ENCODE measurements at regions not wholly inside any gene's neighbourhood (a gene's known extent, or its start where the extent isn't known, plus 50 kb on each side); places are given as distances from the start of the nearest gene placed in this dataset.

DNA sequence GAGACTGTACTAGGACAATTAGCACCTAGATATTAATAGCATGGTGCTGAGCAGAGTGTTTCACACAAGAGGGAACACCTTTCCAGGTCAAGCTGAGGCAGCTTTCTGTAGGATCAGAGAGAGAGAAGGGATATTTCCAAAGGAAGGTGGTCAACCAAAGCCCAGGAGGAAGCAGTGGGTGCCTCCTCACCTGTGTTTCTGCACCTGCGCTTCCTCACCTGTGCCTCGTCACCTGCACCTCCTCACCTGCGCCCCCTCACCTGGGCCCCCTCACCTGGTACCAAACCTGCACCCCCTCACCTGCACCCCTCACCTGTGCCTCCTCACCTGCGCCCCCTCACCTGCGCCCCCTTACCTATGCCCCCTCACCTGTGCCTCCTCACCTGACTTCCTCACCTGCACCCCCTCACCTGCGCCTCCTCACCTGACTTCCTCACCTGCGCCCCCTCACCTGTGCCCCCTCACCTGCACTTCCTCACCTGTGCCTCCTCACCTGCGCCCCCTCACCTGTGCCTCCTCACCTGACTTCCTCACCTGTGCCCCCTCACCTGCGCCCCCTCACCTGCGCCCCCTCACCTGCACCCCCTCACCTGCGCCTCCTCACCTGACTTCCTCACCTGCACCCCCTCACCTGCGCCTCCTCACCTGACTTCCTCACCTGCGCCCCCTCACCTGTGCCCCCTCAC, 67.9 kb downstream of the TTLL2 start:
- H3K9me3 ChIP-seq (ENCODE audit: control insufficient read depth in 2 of 2, insufficient read depth in 1 of 2, low read length in 1 of 2): no peaks in the 10 kb centered on the region
- H3K36me3 ChIP-seq (ENCODE audit: control insufficient read depth in 2 of 2, insufficient read depth in 2 of 2, low read length in 1 of 2): no peaks in the 10 kb centered on the region
- no peaks in the 10 kb centered on the region for H3K27me3 ChIP-seq (ENCODE audit: control insufficient read depth in 2 of 2, insufficient read depth in 1 of 2, low read length in 1 of 2)
- 89% methylated on average over 13 of the region's 13 CpGs for WGBS
- DNase-seq (ENCODE audit: low read depth in 6 of 9, low spot score in 9 of 9): no peak
- H3K27ac ChIP-seq (ENCODE audit: low read depth in 1 of 2, low read length in 1 of 2): no peak overlapping the region
- no peaks in the 10 kb centered on the region for H3K4me1 ChIP-seq (ENCODE audit: control insufficient read depth in 2 of 2, insufficient read depth in 2 of 2, low read length in 2 of 2)
- H3K4me3 ChIP-seq (ENCODE audit: low read length in 2 of 2): no peak overlapping the region

DNA sequence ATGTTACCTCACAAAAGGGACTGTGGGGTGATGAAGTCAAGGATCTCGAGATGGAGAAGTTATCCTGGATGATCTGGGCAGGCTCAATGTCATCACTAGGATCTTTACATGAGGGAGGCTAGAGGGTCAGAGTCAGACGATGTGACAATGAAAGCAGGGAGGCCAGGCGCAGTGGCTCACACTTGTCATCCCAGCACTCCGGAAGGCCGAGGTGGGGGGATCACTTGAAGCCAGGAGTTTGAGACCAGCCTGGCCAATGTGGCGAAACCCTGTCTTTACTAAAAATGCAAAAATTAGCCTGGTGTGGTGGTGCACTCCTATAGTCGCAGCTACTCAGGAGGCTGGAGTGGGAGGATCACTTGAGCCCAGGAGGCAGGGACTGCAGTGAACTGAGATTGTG, 68.8 kb downstream of the TTLL2 start:
- no peak for DNase-seq (ENCODE audit: low read depth in 6 of 9, low spot score in 9 of 9)
- Histone ChIP-seq H3K4me1 (ENCODE audit: control insufficient read depth in 2 of 2, insufficient read depth in 2 of 2, low read length in 2 of 2) (no peaks in the 10 kb centered on the region), H3K27me3 (ENCODE audit: control insufficient read depth in 2 of 2, insufficient read depth in 1 of 2, low read length in 1 of 2) (no peaks in the 10 kb centered on the region), H3K36me3 (ENCODE audit: control insufficient read depth in 2 of 2, insufficient read depth in 2 of 2, low read length in 1 of 2) (no peaks in the 10 kb centered on the region), H3K27ac (ENCODE audit: low read depth in 1 of 2, low read length in 1 of 2) (no peak overlapping the region), H3K4me3 (ENCODE audit: low read length in 2 of 2) (no peak overlapping the region), H3K9me3 (ENCODE audit: control insufficient read depth in 2 of 2, insufficient read depth in 1 of 2, low read length in 1 of 2) (no peaks in the 10 kb centered on the region)
- WGBS: 95% methylated on average over 7 of the region's 7 CpGs

DNA sequence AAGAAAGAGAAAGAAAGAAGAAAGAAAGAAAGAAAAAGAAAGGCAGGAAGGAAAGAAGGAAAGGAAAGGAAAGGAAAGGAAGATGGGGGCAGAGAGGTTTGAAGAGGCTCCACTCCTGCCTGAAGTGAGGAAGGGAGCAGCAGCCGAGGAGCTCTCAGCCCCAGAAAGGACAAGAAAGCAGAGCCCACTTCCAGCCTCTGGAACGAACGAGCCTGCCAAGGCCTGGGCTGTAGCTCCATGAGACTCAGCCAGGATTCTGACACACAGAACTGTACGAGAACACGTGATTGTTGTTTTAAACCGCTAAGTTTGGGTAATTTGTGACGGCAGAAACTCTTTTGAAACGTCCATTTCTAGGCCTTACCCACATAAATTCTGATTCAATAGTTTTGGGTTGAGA, 69.5 kb downstream of the TTLL2 start:
- Histone ChIP-seq H3K27me3 (ENCODE audit: control insufficient read depth in 2 of 2, insufficient read depth in 1 of 2, low read length in 1 of 2) (no peaks in the 10 kb centered on the region), H3K4me3 (ENCODE audit: low read length in 2 of 2) (no peak overlapping the region), H3K27ac (ENCODE audit: low read depth in 1 of 2, low read length in 1 of 2) (no peak overlapping the region), H3K9me3 (ENCODE audit: control insufficient read depth in 2 of 2, insufficient read depth in 1 of 2, low read length in 1 of 2) (no peaks in the 10 kb centered on the region), H3K4me1 (ENCODE audit: control insufficient read depth in 2 of 2, insufficient read depth in 2 of 2, low read length in 2 of 2) (no peaks in the 10 kb centered on the region), H3K36me3 (ENCODE audit: control insufficient read depth in 2 of 2, insufficient read depth in 2 of 2, low read length in 1 of 2) (no peaks in the 10 kb centered on the region)
- WGBS: 89% methylated on average over 8 of the region's 8 CpGs
- no peak for DNase-seq (ENCODE audit: low read depth in 6 of 9, low spot score in 9 of 9)

DNA sequence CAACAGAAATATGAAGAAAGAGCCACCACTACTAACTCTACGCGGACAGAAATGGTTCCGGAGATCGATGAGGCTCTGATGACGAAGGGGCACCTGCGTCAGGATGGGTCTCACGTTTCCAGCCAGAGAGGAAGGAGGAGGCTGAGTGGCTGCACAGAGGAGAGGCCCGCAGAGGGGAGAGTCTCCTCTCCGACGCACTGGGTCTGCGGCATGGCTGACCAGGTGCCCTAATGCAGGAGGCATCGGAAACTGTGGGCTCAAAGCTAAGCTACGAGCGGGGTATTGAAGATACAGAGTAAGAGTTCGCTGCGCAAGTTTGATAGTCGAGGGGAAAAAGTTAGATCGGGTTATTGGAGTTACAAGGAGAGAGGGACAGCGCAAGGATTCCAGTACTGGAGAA, 69.9 kb downstream of the TTLL2 start:
- WGBS: 96% methylated on average over 19 of the region's 19 CpGs
- Histone ChIP-seq H3K4me3 (ENCODE audit: low read length in 2 of 2) (no peak overlapping the region), H3K27ac (ENCODE audit: low read depth in 1 of 2, low read length in 1 of 2) (no peak overlapping the region), H3K9me3 (ENCODE audit: control insufficient read depth in 2 of 2, insufficient read depth in 1 of 2, low read length in 1 of 2) (no peaks in the 10 kb centered on the region), H3K36me3 (ENCODE audit: control insufficient read depth in 2 of 2, insufficient read depth in 2 of 2, low read length in 1 of 2) (no peaks in the 10 kb centered on the region), H3K27me3 (ENCODE audit: control insufficient read depth in 2 of 2, insufficient read depth in 1 of 2, low read length in 1 of 2) (no peaks in the 10 kb centered on the region), H3K4me1 (ENCODE audit: control insufficient read depth in 2 of 2, insufficient read depth in 2 of 2, low read length in 2 of 2) (no peaks in the 10 kb centered on the region)
- DNase-seq (ENCODE audit: low read depth in 6 of 9, low spot score in 9 of 9): no peak

DNA sequence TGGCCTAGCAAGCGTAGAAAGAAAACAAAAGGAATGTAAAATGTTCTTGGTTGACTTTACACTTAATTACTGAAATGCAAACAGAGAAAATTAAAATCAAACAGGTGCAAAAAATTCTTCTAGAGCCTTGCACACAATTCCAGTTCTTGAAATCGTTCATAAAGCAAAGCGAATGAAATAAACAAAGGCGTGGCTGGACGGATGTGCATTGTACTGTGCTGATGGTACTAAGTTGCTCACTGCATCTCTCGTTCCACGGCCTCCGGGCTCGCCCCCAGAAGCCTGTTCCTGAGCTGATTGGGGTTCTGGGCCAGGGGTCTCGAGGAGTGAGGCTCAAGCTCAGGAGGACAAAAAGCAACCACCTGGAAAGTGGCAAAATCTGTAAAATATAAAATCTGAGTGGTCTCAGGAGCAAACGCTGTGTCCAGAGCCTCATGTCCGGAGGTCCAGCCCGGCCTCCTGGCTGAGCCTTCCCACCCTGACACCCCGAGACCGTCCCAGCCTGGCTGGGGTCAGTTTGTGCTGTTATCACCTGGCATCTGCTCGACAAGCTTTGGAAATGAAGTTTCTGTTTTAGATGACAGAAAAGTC, 71.3 kb downstream of the TTLL2 start:
- peaks cover 0 to 2% of the 10 kb centered on the region in 2 donors for H3K27me3 ChIP-seq (ENCODE audit: control insufficient read depth in 2 of 2, insufficient read depth in 1 of 2, low read length in 1 of 2)
- WGBS: 91% methylated on average over 16 of the region's 16 CpGs
- no peaks in the 10 kb centered on the region for H3K9me3 ChIP-seq (ENCODE audit: control insufficient read depth in 2 of 2, insufficient read depth in 1 of 2, low read length in 1 of 2)
- no peaks in the 10 kb centered on the region for H3K36me3 ChIP-seq (ENCODE audit: control insufficient read depth in 2 of 2, insufficient read depth in 2 of 2, low read length in 1 of 2)
- H3K4me1 ChIP-seq (ENCODE audit: control insufficient read depth in 2 of 2, insufficient read depth in 2 of 2, low read length in 2 of 2): no peaks in the 10 kb centered on the region
- DNase-seq (ENCODE audit: low read depth in 6 of 9, low spot score in 9 of 9): no peak
- no peak overlapping the region for H3K4me3 ChIP-seq (ENCODE audit: low read length in 2 of 2)
- no peak overlapping the region for H3K27ac ChIP-seq (ENCODE audit: low read depth in 1 of 2, low read length in 1 of 2)

DNA sequence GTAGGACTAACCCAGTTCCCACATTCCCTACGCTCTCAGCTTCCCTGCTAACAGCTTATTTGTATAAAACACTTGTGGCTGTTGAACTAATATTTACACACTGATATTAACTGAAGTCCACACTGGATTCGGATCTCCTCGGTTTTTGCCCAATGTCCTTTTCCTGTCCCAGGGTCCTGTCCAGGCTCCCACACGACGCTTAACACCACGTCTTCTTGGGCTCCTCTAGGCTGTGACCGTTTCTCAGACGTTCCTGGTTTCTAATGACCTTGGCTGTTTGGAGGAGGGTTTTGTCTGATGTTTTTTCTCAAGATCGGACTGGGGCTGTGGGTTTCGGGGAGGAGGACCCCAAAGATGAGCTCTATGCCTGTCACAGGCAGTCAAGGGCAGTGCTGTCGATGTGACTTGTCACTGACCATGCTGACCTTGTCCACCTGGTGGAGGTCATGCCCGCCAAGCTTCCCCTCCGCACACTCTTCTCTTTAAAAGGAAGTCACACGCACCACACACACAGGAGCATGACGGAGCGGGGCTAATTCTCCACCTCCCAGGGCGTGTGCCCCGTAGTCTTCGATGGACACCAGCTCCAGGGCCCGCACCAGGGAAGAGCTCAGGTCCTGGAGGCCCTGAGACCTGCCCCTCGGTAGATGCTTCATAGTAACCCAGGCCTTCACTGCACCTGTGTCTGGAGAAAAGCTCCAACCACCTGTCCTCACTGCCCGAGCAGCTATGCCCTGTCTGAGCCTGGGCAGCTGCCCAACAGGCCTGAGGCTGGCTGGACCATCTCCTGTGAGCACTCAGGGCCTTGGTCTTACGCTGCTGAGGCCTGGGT, 72.0 kb downstream of the TTLL2 start:
- no peak for DNase-seq (ENCODE audit: low read depth in 6 of 9, low spot score in 9 of 9)
- H3K9me3 ChIP-seq (ENCODE audit: control insufficient read depth in 2 of 2, insufficient read depth in 1 of 2, low read length in 1 of 2): no peaks in the 10 kb centered on the region
- H3K4me3 ChIP-seq (ENCODE audit: low read length in 2 of 2): no peak overlapping the region
- H3K4me1 ChIP-seq (ENCODE audit: control insufficient read depth in 2 of 2, insufficient read depth in 2 of 2, low read length in 2 of 2): no peaks in the 10 kb centered on the region
- no peaks in the 10 kb centered on the region for H3K36me3 ChIP-seq (ENCODE audit: control insufficient read depth in 2 of 2, insufficient read depth in 2 of 2, low read length in 1 of 2)
- peaks cover 0 to 2% of the 10 kb centered on the region in 2 donors for H3K27me3 ChIP-seq (ENCODE audit: control insufficient read depth in 2 of 2, insufficient read depth in 1 of 2, low read length in 1 of 2)
- 93% methylated on average over 23 of the region's 23 CpGs for WGBS
- no peak overlapping the region for H3K27ac ChIP-seq (ENCODE audit: low read depth in 1 of 2, low read length in 1 of 2)

DNA sequence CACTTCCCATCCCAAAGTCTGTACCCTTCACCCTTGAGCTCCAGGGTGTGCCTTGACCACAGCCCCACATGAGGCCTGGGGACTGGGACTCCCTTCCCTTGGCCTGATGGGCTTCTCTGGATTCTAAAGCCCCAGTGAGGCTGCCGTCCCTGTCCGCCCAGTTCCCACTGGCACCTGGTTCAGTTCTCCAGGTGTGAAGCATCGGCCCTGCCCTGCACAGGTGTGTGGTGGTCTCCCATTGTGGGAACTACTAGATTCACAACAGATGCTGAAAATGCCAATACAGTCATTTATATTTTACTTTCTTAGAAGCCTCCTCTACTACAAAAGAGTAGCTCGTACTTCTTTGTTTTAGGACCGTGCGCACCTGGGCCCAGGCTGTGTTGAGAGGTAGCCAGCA, 72.8 kb downstream of the TTLL2 start:
- no peak for DNase-seq (ENCODE audit: low read depth in 6 of 9, low spot score in 9 of 9)
- H3K27ac ChIP-seq (ENCODE audit: low read depth in 1 of 2, low read length in 1 of 2): no peak overlapping the region
- H3K4me3 ChIP-seq (ENCODE audit: low read length in 2 of 2): no peak overlapping the region
- H3K27me3 ChIP-seq (ENCODE audit: control insufficient read depth in 2 of 2, insufficient read depth in 1 of 2, low read length in 1 of 2): peaks cover 0 to 2% of the 10 kb centered on the region in 2 donors
- H3K9me3 ChIP-seq (ENCODE audit: control insufficient read depth in 2 of 2, insufficient read depth in 1 of 2, low read length in 1 of 2): no peaks in the 10 kb centered on the region
- H3K36me3 ChIP-seq (ENCODE audit: control insufficient read depth in 2 of 2, insufficient read depth in 2 of 2, low read length in 1 of 2): no peaks in the 10 kb centered on the region
- no peaks in the 10 kb centered on the region for H3K4me1 ChIP-seq (ENCODE audit: control insufficient read depth in 2 of 2, insufficient read depth in 2 of 2, low read length in 2 of 2)
- 97% methylated on average over 6 of the region's 6 CpGs for WGBS

DNA sequence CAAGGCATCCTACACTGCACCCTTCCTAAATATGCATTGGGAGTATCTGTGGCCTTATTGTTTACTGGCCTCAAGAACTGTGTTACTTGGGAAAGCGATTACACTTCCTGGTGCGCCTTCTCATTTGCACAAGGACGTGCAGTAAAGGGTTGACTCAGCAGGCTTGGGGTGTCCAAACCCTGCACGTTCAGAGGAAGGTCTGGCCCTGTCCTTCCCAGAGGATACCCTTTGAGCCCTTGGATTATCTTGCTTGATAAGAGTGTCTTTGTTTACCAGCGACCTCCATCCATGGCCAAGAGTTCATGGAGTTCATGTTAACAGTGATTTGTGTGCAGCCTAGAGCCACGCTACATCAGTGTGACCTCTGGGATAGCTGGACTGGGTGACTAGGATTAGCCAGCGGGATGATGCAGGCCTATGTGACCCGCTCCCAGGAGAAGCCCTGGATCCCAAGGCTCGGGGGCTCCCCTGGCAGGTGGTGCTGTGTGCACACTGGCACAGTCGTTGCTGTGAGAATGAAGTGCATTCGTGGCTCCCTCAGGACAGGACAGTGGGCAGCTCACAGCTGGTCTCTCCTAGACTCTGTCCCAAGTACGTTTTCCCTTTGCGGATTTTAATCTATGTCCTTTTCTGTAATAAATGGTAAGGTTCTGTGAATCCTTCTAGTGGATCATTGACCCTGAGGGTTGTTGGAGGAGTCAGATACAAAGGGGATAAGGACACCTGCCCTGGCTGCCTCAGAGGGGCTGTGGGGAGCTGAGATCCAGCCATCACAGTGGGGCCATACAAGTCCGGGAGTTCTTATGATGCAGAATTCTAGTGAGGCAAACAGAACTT, 73.5 kb downstream of the TTLL2 start:
- no peak overlapping the region for H3K4me3 ChIP-seq (ENCODE audit: low read length in 2 of 2)
- DNase-seq (ENCODE audit: low read depth in 6 of 9, low spot score in 9 of 9): no peak
- WGBS: 94% methylated on average over 14 of the region's 14 CpGs
- H3K4me1 ChIP-seq (ENCODE audit: control insufficient read depth in 2 of 2, insufficient read depth in 2 of 2, low read length in 2 of 2): no peaks in the 10 kb centered on the region
- H3K9me3 ChIP-seq (ENCODE audit: control insufficient read depth in 2 of 2, insufficient read depth in 1 of 2, low read length in 1 of 2): no peaks in the 10 kb centered on the region
- peaks cover 0 to 2% of the 10 kb centered on the region in 2 donors for H3K27me3 ChIP-seq (ENCODE audit: control insufficient read depth in 2 of 2, insufficient read depth in 1 of 2, low read length in 1 of 2)
- no peak overlapping the region for H3K27ac ChIP-seq (ENCODE audit: low read depth in 1 of 2, low read length in 1 of 2)
- no peaks in the 10 kb centered on the region for H3K36me3 ChIP-seq (ENCODE audit: control insufficient read depth in 2 of 2, insufficient read depth in 2 of 2, low read length in 1 of 2)

DNA sequence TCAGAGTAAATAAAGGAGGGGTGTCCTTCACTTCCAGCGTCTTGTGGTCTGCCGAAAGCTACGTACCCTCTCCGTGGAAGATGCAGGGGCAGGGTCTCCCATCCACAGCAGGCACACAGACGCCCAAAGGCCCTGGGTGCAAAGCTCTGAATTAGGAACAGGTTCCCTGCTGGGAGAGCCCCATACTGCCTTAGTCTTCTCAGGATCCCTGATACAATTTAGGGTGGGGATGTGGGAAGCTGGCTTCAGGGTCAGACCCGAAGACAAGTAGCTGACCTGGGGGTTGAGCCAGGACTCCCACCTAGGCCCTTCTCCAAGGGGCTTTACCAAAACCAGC, 74.1 kb downstream of the TTLL2 start:
- no peaks in the 10 kb centered on the region for H3K36me3 ChIP-seq (ENCODE audit: control insufficient read depth in 2 of 2, insufficient read depth in 2 of 2, low read length in 1 of 2)
- no peak overlapping the region for H3K4me3 ChIP-seq (ENCODE audit: low read length in 2 of 2)
- no peak for DNase-seq (ENCODE audit: low read depth in 6 of 9, low spot score in 9 of 9)
- no peaks in the 10 kb centered on the region for H3K4me1 ChIP-seq (ENCODE audit: control insufficient read depth in 2 of 2, insufficient read depth in 2 of 2, low read length in 2 of 2)
- H3K27ac ChIP-seq (ENCODE audit: low read depth in 1 of 2, low read length in 1 of 2): no peak overlapping the region
- H3K27me3 ChIP-seq (ENCODE audit: control insufficient read depth in 2 of 2, insufficient read depth in 1 of 2, low read length in 1 of 2): peaks cover 0 to 2% of the 10 kb centered on the region in 2 donors
- WGBS: 87% methylated on average over 6 of the region's 6 CpGs
- no peaks in the 10 kb centered on the region for H3K9me3 ChIP-seq (ENCODE audit: control insufficient read depth in 2 of 2, insufficient read depth in 1 of 2, low read length in 1 of 2)

Measured in thymus (tissue), 11 donors.